ENCODE measurements at regions not wholly inside any gene's neighbourhood (a gene's known extent, or its start where the extent isn't known, plus 50 kb on each side); places are given as distances from the start of the nearest gene placed in this dataset.
"Not testable (repeated sequence)": the region's sequence is repeated elsewhere in the genome, so short reads cannot be mapped to it uniquely, and the experiment has no call there.

- DNase-seq: no peak
Observed at GRCh38 chr4:81375745-81376144, 96.0 kb downstream of the RASGEF1B start.

DNA sequence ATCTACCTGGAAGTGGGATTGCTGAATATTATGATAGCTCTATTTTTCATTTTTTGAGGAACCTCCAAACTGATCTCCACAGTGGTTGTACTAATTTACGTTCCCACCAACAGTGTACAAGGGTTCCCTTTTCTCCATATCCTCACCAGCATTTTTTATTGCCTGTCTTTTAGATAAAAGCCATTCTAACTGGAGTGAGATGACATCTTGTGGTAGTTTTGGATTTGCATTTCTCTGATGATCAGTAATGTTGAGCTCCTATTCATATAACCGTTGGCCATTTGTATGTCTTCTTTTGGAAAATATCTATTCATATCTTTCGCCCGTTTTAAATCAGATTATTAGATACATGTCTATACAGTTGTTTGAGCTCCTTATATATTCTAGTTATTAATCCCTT is 101.8 kb downstream of the RASGEF1B start:
- DNase-seq: no peak

DNA sequence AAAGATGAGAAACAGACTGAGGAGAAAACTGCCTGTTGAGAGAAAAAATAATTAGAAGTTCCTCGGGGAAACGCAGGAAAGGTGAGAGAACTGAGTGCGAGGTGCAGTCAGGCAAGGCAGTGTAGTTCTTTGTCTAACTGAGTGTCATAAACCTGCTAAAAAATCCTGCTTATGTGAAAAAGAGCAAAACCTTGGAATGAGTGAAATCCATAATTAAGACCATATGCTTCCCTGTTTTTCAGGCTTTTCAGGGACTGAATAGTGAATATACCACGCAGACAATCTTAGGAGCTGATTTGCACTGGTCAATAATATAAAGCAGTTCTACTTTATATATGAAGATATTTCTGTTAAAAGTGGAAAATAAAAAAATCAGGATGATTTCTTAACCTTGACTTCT is 104.9 kb downstream of the RASGEF1B start:
- DNase-seq: no peak

GRCh38 chr4:81360737-81361136 is 111.0 kb downstream of the RASGEF1B start:
- DNase-seq: no peak

DNA sequence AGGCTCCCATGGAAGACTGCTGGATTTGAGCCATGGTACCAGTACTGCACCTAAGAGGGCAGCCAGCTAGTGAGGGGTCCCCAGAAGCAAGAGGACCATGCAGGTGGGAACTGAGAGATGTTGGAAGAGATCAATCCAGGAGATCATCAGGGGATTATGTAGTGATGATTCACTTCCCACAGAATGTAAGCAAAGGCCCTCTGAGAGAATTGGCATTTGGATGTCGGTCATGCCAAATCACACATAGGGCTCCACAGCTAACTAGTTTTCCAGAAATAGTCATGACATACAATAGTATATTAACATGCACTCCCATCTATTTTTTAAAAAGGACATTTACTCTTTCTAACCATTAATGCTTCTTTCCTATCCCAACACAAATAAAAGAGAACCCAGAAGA is 112.5 kb downstream of the RASGEF1B start:
- DNase-seq: no peak

DNA sequence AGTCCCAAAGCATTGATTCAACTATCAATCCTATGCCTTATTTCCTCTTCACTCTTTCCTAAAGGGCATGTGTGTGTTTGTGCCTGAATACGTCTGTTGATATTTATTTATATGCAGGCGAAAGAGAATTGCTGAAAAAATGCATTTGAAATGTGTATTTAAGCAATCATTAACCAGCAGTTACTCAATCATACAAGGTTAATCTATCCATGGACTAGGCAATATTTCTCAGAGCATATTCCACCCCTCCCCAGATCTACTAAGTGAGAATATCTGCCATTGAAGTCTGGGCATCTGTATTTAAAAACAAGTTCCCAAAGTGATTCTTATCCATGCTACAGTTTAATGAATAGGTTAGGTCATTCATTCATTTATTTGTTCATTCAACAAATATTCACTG is 113.6 kb downstream of the RASGEF1B start:
- DNase-seq: no peak

DNA sequence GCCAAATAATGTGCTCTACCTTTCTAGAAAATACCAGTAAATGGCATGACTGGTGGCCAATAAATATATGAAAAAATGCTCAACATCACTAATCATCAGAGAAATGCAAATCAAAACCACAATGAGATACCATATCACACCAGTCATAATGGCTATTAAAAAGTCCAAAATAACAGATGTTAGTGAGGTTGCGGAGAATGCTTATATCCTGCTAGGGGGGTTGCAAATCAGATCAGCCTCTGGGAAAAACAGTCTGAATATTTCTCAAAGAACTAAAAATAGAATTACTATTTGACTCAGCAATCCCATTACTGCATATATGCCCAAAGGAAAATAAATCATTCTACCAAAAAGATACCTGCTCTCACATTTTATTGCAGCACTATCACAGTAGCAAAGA is 115.1 kb downstream of the RASGEF1B start:
- DNase-seq: no peak

GRCh38 chr4:81355136-81355535 is 116.6 kb downstream of the RASGEF1B start:
- DNase-seq: no peak

GRCh38 chr4:81353861-81354260 is 117.8 kb downstream of the RASGEF1B start:
- DNase-seq: no peak

GRCh38 chr4:81352446-81352835 is 119.3 kb downstream of the RASGEF1B start:
- no peak for DNase-seq

- DNase-seq: peak; percentile 38
Observed at GRCh38 chr4:81351654-81352445, 119.9 kb downstream of the RASGEF1B start.

DNA sequence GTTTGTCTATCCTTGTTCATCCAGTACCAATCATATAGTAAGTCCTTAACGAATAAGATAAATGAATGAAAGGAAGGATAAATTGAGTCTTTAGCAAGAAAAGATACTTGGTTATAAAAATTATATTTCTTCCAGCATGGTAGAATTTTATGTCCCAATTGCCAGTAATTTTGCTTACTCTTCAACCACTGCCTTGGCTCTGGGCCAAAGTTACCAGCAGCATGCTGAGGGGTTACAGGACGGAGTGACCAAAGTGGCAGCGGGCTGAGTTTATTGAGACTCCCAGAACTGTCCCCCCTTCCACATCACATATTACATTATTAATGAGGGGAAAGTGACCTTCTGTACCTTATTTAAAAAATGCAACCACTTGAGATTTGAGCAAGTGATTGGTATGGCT is 121.7 kb downstream of the RASGEF1B start:
- DNase-seq: no peak

DNA sequence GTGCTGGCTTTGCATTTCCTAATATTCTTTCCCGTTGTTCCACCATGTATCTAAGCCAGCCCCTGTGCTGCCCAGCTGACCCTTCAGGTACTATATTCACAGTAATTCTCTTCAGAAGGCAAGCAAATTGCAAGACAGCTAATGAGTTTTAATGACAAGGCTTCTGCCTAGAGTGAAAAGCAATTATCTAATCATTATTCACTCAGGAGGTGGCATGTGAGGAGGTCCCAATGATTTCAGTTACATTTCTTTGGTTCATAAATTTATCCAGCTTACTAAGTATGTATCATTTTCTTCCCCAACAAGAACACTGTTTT is 123.0 kb downstream of the RASGEF1B start:
- no peak for DNase-seq

GRCh38 chr4:81348086-81348777 is 123.5 kb downstream of the RASGEF1B start:
- DNase-seq: no peak

DNA sequence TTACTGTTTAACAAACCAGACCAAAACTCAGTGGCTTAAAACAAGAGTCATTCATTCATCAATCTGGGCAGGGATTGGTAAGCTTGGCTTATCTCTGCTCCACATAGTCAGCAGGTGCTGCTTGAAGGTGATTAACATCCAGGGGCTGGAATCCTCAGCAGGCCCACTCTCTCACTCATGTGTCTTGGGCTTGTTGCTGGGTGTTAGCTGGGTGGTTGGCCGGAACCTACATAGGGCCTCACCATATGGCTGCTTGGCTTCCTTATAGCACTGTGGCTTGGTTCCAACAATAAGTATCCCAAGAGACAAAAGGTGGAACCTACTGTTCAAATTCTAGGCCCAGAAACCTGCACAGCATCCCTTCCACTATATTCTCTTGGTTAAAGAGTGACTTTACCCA is 125.0 kb downstream of the RASGEF1B start:
- no peak for DNase-seq

DNA sequence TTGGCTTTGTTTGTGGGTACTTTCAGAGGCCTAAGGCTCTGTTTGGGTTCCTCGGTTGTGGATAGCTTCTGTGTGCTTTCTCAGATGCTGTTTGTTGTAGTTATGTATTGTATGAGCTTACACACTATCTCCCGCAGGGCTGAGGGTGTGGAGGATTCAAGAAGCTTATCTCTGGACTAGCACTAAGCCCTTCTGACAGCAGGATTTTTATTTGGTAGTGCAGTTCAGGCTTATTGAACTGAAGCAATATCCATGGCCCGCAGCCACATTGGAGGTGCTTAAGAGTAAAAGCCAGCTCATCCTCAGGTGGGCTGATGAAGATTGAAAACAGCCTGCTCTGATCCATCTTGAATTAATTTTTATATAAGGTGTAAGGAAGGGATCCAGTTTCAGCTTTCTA is 128.2 kb downstream of the RASGEF1B start:
- DNase-seq: no peak

GRCh38 chr4:81343046-81343445 is 128.0 kb upstream of the PRKG2 start:
- DNase-seq: no peak

DNA sequence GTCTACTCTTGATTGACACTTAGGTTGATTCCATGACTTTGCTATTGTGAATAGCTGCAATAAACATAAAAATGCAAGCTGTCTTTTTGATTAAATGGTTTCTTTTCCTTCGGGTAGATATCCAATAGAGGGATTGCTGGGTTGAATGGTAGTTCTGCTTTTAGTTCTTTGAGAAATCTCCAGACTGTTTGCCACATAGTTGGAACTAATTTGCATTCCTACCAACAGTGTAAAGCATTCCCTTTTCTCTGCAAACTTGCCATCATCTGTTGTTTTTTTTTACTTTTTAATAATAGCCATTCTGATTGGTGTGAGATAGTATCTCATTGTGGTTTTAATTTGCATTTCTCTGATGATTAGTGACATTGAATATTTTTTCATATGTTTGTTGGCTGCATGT is 122.2 kb upstream of the PRKG2 start:
- no peak for DNase-seq

- DNase-seq: no peak
Observed at GRCh38 chr4:81335122-81335912, 120.3 kb upstream of the PRKG2 start.

GRCh38 chr4:81330018-81330417 is 115.0 kb upstream of the PRKG2 start:
- no peak for DNase-seq

GRCh38 chr4:81326581-81326980 is 111.6 kb upstream of the PRKG2 start:
- DNase-seq: no peak

DNA sequence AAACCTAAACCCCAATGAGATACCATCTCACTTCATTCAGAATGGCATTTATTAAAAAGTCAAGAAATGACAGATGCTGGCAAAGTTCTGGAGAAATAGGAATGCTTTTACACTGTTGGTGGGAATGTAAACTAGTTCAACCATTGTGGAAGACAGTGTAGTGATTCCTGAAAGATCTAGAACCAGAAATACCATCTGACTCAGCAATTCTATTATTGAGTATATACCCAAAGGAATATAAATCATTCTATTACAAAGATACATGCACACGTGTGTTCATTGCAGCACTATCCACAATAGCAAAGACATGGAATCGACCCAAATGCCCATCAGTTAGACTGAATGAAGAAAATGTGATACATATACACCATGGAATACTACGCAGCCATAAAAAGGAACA is 109.6 kb upstream of the PRKG2 start:
- DNase-seq: not testable (repeated sequence)

DNA sequence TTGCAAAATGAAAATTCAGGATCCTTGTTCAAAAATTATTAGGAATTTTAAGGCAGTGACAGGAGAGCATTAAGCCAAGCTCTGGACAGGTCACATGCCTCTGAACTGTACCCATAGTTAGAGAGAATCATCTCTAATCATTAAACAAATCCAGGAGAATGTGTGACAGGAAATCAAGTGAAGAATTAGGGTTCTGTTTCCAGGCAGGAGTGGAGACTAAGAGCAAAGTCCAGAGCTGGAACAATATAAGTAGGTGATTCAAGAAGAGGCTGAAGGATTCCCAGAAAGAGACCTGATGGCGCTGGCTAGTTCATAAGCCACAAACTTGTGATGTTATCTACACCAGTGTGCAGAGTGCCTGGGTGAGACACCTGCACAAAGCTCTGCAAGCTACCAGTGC is 104.6 kb upstream of the PRKG2 start:
- no peak for DNase-seq

- DNase-seq: no peak
Observed at GRCh38 chr4:81314897-81315470, 100.0 kb upstream of the PRKG2 start.
